ENCODE measurements at regions not wholly inside any gene's neighbourhood (a gene's known extent, or its start where the extent isn't known, plus 50 kb on each side); places are given as distances from the start of the nearest gene placed in this dataset.

GRCh38 chr18:60020107-60020925 lies 120.5 kb downstream of the PMAIP1 start:
- Histone ChIP-seq H3K36me3 (replicated peaks in 1 of 2; ENCODE audit: control insufficient read depth in 1 of 2, insufficient read depth in 2 of 2, low read length in 2 of 2) (no peaks in the 10 kb centered on the region), H3K9ac (ENCODE audit: insufficient read depth, low read depth, low read length) (no peak overlapping the region), H3K27ac (ENCODE audit: extremely low read length, insufficient read depth, low read length) (no peak overlapping the region), H3K27me3 (ENCODE audit: control insufficient read depth in 1 of 2, insufficient read depth in 2 of 2, low read length in 2 of 2) (no peaks in the 10 kb centered on the region), H3K4me3 (replicated peaks in 1 of 3; ENCODE audit: insufficient read depth in 1 of 3, low read depth in 2 of 3, low read length in 3 of 3) (no peak overlapping the region), H3K4me2 (ENCODE audit: low read depth, low read length) (no peak overlapping the region), H4K20me1 (ENCODE audit: insufficient read depth, low read length) (no peaks in the 10 kb centered on the region), H3K4me1 (ENCODE audit: insufficient read depth, low read length) (no peaks in the 10 kb centered on the region), H3K79me2 (ENCODE audit: insufficient read depth, low read length) (no peaks in the 10 kb centered on the region), H3K9me3 (ENCODE audit: low read length) (no peaks in the 10 kb centered on the region), H2AFZ (ENCODE audit: low read length) (no peak overlapping the region)
- no peak for FAIRE-seq
- POLR2A ChIA-PET, result no interaction called here
- CTCF ChIA-PET (ENCODE audit: low intra/inter-chr PET ratio, low total read pairs), result no interaction called here
- no peak for ATAC-seq
- intact Hi-C loops (cut with micrococcal nuclease; ENCODE audit: unreplicated experiment), result no loop called here
- in situ Hi-C loops (cut with HindIII; ENCODE audit: extremely low pct_ligation_motif_present, low pct_unique_long_range_greater_than_20kb), result no loop called here
- no peak for TF ChIP-seq ZNF329 (CRISPR knock-in tag; IDR thresholded peaks at IDR 0.05; ENCODE audit: low read depth)
- TF ChIP-seq, protein P1, sequence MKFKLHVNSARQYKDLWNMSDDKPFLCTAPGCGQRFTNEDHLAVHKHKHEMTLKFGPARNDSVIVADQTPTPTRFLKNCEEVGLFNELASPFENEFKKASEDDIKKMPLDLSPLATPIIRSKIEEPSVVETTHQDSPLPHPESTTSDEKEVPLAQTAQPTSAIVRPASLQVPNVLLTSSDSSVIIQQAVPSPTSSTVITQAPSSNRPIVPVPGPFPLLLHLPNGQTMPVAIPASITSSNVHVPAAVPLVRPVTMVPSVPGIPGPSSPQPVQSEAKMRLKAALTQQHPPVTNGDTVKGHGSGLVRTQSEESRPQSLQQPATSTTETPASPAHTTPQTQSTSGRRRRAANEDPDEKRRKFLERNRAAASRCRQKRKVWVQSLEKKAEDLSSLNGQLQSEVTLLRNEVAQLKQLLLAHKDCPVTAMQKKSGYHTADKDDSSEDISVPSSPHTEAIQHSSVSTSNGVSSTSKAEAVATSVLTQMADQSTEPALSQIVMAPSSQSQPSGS (CRISPR knock-in tag; IDR thresholded peaks at IDR 0.05), result no peak
- no peak for TF ChIP-seq ZNF205 (CRISPR knock-in tag; IDR thresholded peaks at IDR 0.05)
- TF ChIP-seq ZNF225 (CRISPR knock-in tag; IDR thresholded peaks at IDR 0.05), result no peak
- no peak for TF ChIP-seq HNF4A (CRISPR knock-in tag; IDR thresholded peaks at IDR 0.05)
- no peak for TF ChIP-seq RBM39 (IDR thresholded peaks at IDR 0.05; ENCODE audit: low read depth, low read length, poor library complexity, severe bottlenecking)
- no peak for TF ChIP-seq ZNF574 (CRISPR knock-in tag; IDR thresholded peaks at IDR 0.05)
- TF ChIP-seq PRMT3 (CRISPR knock-in tag; IDR thresholded peaks at IDR 0.05; ENCODE audit: borderline replicate concordance, low read depth), result no peak
- TF ChIP-seq POGK (CRISPR knock-in tag; conservative IDR thresholded peaks at IDR 0.05), result no peak
- TF ChIP-seq ZNF468 (CRISPR knock-in tag; IDR thresholded peaks at IDR 0.05), result no peak
- TF ChIP-seq ZNF780A (CRISPR knock-in tag; IDR thresholded peaks at IDR 0.05), result no peak
- TF ChIP-seq DNMT1 (CRISPR knock-in tag; IDR thresholded peaks at IDR 0.05), result no peak
- TF ChIP-seq ZNF660 (CRISPR knock-in tag; IDR thresholded peaks at IDR 0.05; ENCODE audit: borderline replicate concordance, low read depth), result no peak
- TF ChIP-seq DMTF1 (CRISPR knock-in tag; IDR thresholded peaks at IDR 0.05), result no peak
- no peak for TF ChIP-seq ZFAT (CRISPR knock-in tag; conservative IDR thresholded peaks at IDR 0.05)
- DNase-seq (ENCODE audit: low spot score), result no peak
- WGBS (ENCODE audit: low lambda C conversion rate), result 23% methylated on average over 7 of the region's 7 CpGs
- BruUV-seq (replicated peaks), result no TSS peak
